Activated gamma-delta T cell treated with Interleukin-2 at 50 U/mL for 16 hours (primary cell): ENCODE measurements at regions not wholly inside any gene's neighbourhood (a gene's known extent, or its start where the extent isn't known, plus 50 kb on each side); places are given as distances from the start of the nearest gene placed in this dataset.
"Not testable (repeated sequence)": the region's sequence is repeated elsewhere in the genome, so short reads cannot be mapped to it uniquely, and the experiment has no call there.

Experiments
- DNase-seq: peaks from one replicate; pipeline ENCODE4 v3.0.0-alpha.2; 2020

DNA sequence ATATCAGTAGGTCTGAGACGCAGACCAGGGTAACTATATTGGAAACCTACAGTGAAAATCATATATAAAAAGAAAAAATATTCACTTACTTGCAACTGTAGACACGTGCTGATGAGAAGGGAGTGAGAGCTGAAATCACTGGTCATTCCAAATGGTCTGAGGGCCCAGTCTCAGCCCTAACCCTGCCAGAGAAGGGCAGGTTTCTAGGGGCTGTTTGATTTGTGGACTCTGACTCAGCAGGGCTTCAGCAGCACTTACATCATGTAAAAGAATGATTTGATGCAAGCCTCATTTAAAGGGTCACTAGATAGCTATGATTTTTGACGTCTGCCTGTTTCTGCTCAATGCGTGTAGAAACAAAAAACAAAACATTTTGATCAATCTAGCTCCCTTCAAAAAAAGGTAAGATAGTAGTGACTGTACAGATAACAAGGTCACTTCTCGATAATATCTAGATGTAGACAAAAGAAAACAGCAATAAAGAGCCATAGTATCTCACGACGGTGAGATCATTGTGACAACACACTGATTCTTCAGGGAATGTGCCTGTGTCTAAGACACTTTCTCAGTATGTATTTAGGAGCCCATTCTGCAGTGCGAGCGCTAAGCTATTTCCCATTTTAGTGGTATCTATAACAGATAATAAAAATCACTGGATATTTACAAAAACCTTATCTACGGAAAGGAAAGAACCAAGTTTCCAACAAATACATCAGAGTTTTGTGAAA is 307.2 kb downstream of the HIVEP2 start:
- no peak for DNase-seq

DNA sequence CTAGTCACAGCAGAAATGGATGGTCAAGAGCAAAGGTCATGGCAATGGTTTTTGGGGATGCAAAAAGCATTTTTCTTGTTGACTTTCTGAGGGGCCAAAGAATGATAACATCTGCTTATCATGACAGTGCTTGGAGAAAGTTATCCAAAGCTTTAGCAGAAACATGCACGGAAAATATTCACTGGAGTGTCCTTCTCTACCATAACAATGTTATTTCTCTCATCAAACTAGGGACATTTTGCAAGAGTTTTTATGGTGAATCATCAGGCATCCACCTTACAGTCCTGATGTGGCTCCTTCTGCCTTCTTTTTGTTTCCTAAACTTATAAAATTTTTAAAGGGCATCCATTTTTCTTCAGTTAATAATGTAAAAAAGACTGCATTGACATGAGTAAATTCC is 302.3 kb downstream of the HIVEP2 start:
- no peak for DNase-seq

- DNase-seq = no peak
These were observed 300.1 kb downstream of the HIVEP2 start for GRCh38 chr6:142644866-142645265.

DNA sequence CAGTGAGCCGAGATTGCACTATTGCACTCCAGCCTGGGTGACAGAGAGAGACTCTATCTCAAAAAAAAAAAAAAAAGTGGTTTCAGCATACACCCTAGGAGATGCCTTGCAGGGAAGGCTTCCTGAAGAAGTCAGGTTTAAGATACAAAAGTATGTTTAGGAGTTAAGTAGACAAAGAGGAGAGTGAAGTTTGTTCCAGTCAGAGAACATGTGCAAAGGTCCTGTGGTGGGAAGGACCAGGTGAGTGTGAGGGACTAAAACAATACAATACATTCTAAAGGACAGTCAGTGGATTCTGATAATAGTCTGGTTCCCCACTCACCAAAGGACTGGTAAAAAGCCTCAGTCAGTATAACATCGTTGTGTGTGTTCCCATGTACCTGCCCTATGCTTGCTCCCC is 299.3 kb downstream of the HIVEP2 start:
- no peak for DNase-seq

DNA sequence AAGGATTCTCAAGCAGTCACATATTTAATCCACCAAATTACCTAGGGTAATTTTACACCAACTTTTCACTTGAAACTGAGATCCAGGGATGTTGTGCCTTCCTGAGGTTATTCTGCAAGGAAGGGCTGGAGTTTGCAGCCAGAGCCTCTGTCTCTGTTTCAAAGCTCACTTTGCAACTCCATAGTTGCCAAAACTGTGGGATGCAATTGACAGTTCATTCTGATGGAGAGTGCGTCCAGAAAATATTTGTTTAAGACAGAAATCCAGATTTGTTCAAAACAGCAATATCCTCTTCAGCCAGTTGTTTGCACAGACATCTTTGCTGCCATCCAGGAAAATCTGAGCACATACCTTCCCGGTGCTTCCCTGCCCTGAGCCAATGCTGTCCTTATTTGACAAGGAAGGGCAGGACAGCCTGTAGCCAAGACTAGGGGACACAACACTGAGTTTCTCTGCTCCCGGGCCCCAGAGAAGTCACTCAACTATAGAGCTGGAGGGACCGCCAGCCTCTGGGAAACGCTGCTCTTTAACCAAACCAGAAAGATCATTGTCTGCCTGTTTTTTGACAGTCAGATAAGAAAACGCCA is 297.4 kb downstream of the HIVEP2 start:
- DNase-seq = no peak

DNA sequence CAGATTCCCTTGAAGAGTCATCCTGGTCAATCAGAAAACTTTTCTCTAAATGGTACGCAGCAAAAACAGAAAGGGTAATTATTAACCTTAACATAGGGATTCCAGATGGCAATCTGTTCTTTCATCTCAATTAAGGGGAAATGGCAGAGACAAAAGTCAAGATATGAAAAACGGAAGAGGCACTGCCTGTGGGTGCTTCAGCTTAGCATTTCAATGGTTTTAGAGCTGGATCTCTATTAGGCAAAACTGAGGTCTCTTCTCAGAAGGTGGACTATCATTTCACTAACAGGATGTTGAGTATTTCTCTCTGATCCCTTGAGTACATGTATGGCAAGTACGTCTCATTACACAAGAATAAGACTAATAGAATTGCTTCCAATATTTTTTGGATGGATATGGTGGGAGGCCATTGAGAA is 296.9 kb downstream of the HIVEP2 start:
- no peak for DNase-seq

DNA sequence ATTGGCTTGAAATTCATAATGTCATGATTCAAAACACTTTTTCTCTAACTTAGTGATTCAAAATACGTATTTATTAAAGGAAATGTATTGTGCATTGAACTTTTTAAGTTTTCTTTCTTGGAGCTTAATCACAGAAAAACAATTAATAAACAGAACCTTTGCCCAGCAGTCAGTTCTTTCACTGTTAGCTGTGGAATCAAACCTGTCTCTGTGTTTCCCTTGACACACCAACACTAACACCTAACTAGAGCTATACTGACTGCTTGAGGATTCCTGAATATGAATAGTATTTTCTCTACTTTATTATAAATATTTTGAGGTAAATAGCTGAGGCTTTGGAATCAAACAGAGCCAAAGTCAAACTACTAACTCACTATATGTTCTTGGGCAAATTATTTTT is 296.4 kb downstream of the HIVEP2 start:
- DNase-seq = no peak

DNA sequence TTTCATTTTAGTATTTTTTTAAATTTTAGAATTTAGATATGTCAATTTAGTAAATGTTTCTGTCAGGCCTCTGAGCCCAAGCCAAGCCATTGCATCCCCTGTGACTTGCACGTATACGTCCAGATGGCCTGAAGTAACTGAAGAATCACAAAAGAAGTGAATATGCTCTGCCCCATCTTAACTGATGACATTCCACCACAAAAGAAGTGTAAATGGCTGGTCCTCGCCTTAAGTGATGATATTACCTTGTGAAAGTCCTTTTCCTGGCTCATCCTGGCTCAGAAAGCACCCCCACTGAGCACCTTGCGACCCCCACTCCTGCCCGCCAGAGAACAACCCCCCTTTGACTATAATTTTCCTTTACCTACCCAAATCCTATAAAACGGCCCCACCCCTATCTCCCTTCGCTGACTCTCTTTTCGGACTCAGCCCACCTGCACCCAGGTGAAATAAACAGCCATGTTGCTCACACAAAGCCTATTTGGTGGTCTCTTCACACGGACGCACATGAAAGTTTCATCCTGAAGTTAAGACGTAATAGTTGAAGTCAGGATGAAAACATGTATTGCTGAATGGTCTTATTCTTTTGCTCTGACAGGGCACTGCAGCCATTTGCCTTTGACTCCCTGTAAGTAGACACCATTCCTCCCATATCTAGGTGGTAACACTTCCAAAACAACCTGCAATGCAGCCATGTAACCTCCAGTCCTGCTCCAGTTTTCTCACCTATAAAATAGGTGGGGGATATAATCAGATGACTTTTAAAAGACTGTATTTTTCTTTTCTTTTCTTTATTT is 295.3 kb downstream of the HIVEP2 start:
- not testable (repeated sequence) for DNase-seq

DNA sequence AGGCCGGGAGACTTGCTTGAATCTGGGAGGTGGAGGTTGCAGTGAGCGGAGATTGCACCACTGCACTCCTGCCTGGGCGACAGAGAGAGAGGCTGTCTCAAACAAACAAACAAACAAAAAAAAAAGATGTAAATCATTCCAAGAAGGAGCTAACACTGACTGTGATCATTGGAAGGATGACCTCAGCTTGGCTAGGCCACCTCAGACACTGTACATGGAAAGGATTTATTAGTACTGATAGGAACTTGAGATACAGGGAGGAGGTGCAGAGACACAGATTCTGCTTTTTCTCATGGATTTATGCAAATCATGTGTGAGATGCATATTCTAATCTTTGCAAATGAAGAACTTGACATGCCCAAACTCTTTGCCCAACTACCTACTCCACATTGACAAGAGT is 293.6 kb downstream of the HIVEP2 start:
- DNase-seq = no peak

DNA sequence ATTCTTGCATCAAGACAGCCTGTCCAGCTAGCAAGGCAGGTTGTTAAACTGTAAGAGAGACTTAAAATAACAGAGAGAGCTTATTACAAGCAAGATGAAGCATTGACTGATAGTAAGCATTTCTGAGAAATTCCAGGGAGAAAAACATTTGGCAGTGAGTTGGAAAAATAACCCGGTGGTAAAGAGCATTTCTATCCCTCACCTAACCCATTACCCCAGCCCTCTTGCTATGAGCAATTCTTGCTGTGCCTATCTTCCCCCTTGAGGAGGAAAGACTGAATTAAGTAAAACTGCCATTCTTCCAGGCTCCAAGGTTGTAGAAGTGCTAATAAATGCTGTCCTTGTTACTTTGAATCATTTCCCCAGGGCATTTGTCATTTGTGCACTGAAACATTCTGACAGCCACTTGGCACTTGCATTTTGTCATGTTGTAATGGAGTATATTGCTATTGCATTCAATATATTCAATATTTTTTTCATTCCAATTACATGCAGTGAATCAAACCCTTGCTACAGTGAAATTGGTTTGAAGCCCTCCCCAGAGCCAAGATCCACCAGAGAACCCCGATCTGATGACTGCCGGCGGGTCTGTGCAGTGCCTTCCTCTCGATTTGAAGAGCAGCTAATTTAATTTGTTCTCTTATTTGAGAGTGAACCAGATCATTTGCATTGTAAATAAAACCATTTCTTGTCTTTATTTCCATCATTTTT is 291.1 kb downstream of the HIVEP2 start:
- DNase-seq = no peak

- no peak for DNase-seq
These were observed 285.3 kb downstream of the HIVEP2 start for GRCh38 chr6:142659661-142660060.

DNA sequence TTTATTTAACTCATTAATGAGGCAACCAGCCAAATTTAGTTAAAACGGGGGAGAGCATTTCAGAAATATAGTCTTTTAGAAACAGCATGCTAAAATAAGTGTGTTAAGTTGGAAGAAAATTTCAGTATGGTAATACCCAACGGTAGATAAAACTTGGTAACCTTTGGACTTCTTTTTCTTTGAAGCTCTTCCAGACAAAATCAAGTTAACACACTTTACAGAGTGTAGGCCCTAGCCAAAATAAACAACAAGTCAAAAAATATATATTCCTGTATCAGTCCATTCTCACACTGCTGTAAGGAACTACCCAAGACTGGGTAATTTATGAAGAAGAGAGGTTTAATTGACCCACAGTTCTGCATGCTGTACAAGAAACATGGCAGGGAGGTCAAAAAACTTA is 279.6 kb downstream of the HIVEP2 start:
- DNase-seq = no peak

- DNase-seq = no peak
These were observed 278.3 kb downstream of the HIVEP2 start for GRCh38 chr6:142666599-142667185.

DNA sequence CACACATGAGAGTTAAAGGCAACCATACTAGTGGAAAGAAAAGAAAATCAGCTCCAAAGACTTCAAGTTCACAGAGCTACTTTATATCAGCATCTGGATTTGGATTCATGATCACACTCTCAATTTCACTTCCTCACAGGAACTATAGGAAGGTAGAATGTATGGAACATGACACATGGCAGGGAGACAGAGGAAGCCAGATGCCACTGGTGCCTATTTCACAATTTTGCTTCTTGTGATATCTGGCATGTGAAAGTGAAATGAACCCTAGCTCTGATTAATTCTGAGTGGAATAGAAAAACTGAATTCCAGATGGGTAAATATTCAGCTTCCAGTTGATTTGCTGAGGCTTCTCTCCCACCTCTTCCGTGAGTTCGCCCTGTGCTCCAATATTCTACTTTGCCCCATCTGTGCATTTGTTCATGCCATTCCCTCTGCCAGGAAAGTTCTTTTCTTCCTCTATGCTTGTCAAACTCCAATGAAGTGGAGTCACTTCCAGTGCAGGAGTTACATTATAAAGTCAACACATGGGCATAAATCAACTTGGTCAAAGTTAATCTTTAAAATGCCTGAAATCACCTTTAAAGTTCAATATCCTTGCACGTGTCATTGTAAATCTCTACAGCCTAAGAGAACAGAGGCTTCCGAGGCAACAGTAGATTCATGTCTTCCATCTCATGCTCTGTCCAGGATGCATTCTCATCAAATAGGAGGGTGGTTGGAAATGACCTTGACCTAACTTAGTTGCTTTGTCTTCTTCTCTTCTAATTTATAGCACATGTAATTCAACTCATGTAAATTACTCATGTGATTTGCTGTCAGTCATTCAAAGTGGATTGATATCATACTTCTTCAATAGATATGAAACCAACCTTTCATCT is 275.3 kb downstream of the HIVEP2 start:
- DNase-seq = no peak

DNA sequence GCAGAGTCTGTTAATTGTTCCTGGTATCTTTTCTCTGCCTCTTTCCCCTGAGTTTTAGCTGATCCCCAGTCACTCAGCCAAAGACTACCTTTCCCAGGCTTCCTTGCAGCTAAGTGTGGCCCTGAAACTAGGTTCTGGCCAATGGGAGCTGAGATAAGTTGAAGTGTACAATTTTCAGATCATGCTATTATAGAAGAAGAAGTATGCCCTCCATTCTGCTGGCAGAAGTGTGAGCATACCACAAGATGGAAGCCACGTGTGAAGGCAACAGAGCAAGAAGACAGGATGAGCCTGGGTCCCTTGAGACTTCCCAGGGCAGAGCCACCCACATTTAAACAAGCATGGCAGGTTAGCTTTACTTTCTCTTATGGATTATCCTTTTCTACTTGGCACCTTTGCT is 273.2 kb downstream of the HIVEP2 start:
- DNase-seq = no peak

GRCh38 chr6:142675517-142675916 is 269.5 kb downstream of the HIVEP2 start:
- no peak for DNase-seq

DNA sequence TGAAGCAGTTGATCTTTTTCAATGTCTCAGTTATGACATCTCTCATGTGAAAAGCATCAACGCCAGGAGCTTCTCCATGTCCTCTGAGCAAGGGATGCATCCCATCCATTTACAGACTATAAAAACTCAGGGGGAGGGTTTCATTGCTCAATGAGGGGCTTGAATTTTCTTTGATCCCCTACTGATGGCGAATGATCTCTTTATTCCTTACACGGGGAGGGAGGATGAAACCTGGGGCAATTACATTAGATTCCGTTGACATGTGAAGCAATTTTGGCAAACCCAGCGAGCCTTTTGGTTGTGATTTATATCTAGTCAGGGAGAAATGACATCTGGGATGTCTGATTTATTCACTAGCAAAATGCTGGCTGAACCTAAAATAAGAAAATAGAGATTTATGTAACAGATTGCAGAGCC is 268.9 kb downstream of the HIVEP2 start:
- DNase-seq = no peak

GRCh38 chr6:142676647-142677192 is 268.3 kb downstream of the HIVEP2 start:
- DNase-seq = no peak

DNA sequence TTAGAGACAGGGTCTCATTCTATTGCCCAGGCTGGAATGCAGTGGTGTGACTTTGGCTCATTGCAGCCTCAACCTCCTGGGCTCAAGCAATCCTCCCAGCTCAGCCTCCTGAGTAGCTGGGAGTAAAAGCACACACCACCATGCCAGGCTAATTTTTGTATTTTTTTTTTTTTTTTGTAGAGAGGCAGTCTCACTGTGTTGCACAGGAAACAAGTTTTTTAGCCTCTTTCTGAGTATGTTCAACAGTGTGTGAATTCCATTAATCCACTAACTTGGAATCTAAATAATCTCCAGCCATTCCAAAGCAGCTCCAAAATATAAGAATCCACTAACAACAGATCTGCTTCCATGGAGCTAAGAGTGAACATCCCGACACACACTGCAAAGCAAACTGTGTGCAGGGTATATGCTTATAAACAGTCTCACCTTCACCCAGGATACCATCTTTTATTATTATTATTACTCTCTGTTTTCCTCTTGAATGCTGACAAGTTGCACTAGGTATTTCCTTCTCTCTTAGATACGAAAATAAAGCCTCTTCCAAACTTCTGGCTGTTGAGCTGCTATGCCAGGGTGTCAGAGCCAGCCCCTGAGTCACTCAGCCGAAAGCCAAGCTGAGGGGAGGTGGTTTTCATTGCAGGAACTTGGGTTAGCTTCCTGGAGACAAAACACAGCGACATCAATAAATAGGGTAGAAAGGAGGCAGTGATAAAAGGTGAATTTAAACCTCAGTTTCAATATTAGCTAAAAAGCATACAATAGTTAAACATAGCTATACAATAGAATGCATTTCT is 264.9 kb downstream of the HIVEP2 start:
- DNase-seq = no peak

DNA sequence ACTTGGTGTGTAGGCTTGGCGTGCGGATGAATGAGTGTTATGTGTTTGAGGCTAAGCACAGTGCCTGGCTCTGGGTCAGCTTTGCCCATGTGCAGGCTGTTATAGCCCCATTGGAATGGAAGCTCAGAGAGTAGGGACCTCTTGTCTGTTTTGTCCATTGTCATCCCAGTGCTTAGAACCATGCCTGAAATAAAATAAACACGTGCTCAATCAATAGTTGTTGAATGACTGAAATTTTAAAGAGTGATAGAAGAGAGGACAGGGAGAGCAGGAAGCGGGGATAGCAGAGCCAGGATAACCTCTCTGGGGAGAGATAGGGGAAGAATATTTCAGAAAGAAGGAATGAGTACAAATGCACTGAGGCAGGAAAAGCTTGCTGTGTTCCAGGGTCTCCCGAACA is 263.9 kb downstream of the HIVEP2 start:
- no peak for DNase-seq

- no peak for DNase-seq
These were observed 262.0 kb downstream of the HIVEP2 start for GRCh38 chr6:142682985-142683384.
